Kidney glomerular epithelial cell (primary cell): ENCODE measurements at regions not wholly inside any gene's neighbourhood (a gene's known extent, or its start where the extent isn't known, plus 50 kb on each side); places are given as distances from the start of the nearest gene placed in this dataset.

Experiments used
- DNase-seq: peaks from one replicate; lab custom pipeline; 2025; lab: John Stamatoyannopoulos, UW

- DNase-seq, result no peak
These were observed 847.6 kb upstream of the CELF4 start for GRCh38 chr18:38413193-38413592.

GRCh38 chr18:38406607-38407006 is 841.0 kb upstream of the CELF4 start:
- DNase-seq, result no peak

- DNase-seq, result no peak
These were observed 836.9 kb upstream of the CELF4 start for GRCh38 chr18:38402509-38402908.

GRCh38 chr18:38397094-38397493 is 831.5 kb upstream of the CELF4 start:
- no peak for DNase-seq

GRCh38 chr18:38386146-38386545 is 820.5 kb upstream of the CELF4 start:
- DNase-seq, result no peak

- peak; percentile 73 for DNase-seq
These were observed 804.4 kb upstream of the CELF4 start for GRCh38 chr18:38369772-38370690.

GRCh38 chr18:38368886-38369285 is 803.3 kb upstream of the CELF4 start:
- peak; percentile 42 for DNase-seq

GRCh38 chr18:38368246-38368645 is 802.6 kb upstream of the CELF4 start:
- no peak for DNase-seq

GRCh38 chr18:38367473-38367872 is 801.9 kb upstream of the CELF4 start:
- no peak for DNase-seq

GRCh38 chr18:38362286-38362792 is 796.7 kb upstream of the CELF4 start:
- DNase-seq, result no peak

GRCh38 chr18:38358805-38359657 is 793.4 kb upstream of the CELF4 start:
- no peak for DNase-seq

- no peak for DNase-seq
These were observed 787.6 kb upstream of the CELF4 start for GRCh38 chr18:38353149-38353548.

- DNase-seq, result no peak
These were observed 784.5 kb upstream of the CELF4 start for GRCh38 chr18:38350141-38350540.

GRCh38 chr18:38330573-38330972 is 765.0 kb upstream of the CELF4 start:
- no peak for DNase-seq

- no peak for DNase-seq
These were observed 763.5 kb upstream of the CELF4 start for GRCh38 chr18:38329145-38329544.

GRCh38 chr18:38322206-38322605 is 756.6 kb upstream of the CELF4 start:
- DNase-seq, result no peak

GRCh38 chr18:38321262-38321661 is 755.7 kb upstream of the CELF4 start:
- no peak for DNase-seq

GRCh38 chr18:38318416-38318815 is 752.8 kb upstream of the CELF4 start:
- no peak for DNase-seq

- DNase-seq, result no peak
These were observed 748.2 kb upstream of the CELF4 start for GRCh38 chr18:38313831-38314230.

GRCh38 chr18:38312532-38312931 is 746.9 kb upstream of the CELF4 start:
- DNase-seq, result no peak

GRCh38 chr18:38310936-38311335 is 745.3 kb upstream of the CELF4 start:
- no peak for DNase-seq

GRCh38 chr18:38307914-38308313 is 742.3 kb upstream of the CELF4 start:
- no peak for DNase-seq

- DNase-seq, result no peak
These were observed 740.4 kb upstream of the CELF4 start for GRCh38 chr18:38305961-38306360.
